Neural progenitor cell (in vitro differentiated cells): ENCODE measurements at regions not wholly inside any gene's neighbourhood (a gene's known extent, or its start where the extent isn't known, plus 50 kb on each side); places are given as distances from the start of the nearest gene placed in this dataset.

Experiments used
- EZH2 ChIP-seq: fragments of 200-600 bp; sonication (generic); IDR thresholded peaks from 2 replicates; pipeline ENCODE4 v1.6.1; 2017; ENCODE audit warnings: antibody characterized with exemption, mild to moderate bottlenecking, moderate library complexity
- TF ChIP-seq, protein P1 (sequence below): fragments of 200-600 bp; sonication (generic); IDR thresholded peaks from 2 replicates; pipeline ENCODE4 v1.5.1; 2017; ENCODE audit warnings: antibody characterized with exemption, mild to moderate bottlenecking

- TF ChIP-seq EZH2, result no peak
- TF ChIP-seq, protein P1, sequence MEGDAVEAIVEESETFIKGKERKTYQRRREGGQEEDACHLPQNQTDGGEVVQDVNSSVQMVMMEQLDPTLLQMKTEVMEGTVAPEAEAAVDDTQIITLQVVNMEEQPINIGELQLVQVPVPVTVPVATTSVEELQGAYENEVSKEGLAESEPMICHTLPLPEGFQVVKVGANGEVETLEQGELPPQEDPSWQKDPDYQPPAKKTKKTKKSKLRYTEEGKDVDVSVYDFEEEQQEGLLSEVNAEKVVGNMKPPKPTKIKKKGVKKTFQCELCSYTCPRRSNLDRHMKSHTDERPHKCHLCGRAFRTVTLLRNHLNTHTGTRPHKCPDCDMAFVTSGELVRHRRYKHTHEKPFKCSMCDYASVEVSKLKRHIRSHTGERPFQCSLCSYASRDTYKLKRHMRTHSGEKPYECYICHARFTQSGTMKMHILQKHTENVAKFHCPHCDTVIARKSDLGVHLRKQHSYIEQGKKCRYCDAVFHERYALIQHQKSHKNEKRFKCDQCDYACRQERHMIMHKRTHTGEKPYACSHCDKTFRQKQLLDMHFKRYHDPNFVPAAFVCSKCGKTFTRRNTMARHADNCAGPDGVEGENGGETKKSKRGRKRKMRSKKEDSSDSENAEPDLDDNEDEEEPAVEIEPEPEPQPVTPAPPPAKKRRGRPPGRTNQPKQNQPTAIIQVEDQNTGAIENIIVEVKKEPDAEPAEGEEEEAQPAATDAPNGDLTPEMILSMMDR, result no peak
Measured at GRCh38 chr15:79520654-79521053, 88.5 kb downstream of the MINAR1 start.
